GM12873 (cell line): ENCODE measurements at regions not wholly inside any gene's neighbourhood (a gene's known extent, or its start where the extent isn't known, plus 50 kb on each side); places are given as distances from the start of the nearest gene placed in this dataset.

Source experiments
- TF ChIP-seq, protein P1 (sequence below): IDR thresholded peaks from 2 replicates; pipeline ENCODE4 v1.5.1; 2012; ENCODE audit warnings: low read depth, mild to moderate bottlenecking, moderate library complexity, low read length, control low read depth; ENCODE audit not compliant: insufficient read depth; ENCODE audit errors: missing control alignments

DNA sequence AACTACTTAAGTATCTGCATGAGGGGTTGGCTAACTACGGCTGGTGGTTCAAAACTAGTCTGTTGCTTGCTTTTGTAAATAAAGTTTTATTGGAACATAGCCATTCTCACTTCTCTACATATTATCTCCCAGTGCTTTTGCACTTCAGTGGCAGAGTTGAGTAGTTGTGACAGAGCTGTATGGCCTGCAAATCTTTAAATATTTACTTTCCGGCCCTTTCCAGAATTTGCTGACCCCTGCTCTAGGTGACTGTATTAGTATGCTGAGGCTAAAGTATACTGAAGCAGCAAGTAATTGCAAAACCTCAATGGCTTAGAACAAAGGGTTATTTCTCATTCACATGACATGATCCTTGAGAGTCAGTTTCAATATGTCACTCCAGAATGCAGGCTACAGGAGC lies 78.3 kb downstream of the OTUD1 start:
- TF ChIP-seq, protein P1, sequence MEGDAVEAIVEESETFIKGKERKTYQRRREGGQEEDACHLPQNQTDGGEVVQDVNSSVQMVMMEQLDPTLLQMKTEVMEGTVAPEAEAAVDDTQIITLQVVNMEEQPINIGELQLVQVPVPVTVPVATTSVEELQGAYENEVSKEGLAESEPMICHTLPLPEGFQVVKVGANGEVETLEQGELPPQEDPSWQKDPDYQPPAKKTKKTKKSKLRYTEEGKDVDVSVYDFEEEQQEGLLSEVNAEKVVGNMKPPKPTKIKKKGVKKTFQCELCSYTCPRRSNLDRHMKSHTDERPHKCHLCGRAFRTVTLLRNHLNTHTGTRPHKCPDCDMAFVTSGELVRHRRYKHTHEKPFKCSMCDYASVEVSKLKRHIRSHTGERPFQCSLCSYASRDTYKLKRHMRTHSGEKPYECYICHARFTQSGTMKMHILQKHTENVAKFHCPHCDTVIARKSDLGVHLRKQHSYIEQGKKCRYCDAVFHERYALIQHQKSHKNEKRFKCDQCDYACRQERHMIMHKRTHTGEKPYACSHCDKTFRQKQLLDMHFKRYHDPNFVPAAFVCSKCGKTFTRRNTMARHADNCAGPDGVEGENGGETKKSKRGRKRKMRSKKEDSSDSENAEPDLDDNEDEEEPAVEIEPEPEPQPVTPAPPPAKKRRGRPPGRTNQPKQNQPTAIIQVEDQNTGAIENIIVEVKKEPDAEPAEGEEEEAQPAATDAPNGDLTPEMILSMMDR, result no peak

DNA sequence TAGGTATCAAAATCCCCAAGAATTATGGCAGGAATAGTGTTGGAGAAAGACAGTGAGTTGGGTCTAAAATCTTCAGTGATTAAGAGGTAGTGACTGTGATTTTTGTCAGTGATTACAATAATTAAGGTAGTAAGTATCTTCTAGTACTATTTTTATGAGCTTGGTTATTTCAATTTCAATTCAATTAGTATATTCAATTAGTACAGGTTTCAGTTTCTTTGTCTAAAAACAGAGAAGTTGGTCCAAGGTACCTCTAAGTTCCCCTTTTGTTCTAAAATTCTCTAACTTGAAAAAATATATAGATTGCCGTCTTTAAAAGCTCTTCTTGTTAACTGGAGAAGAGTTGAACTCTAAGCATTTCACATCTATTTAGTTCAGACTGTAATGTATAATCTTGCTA lies 82.9 kb downstream of the OTUD1 start:
- TF ChIP-seq, protein P1, result no peak

DNA sequence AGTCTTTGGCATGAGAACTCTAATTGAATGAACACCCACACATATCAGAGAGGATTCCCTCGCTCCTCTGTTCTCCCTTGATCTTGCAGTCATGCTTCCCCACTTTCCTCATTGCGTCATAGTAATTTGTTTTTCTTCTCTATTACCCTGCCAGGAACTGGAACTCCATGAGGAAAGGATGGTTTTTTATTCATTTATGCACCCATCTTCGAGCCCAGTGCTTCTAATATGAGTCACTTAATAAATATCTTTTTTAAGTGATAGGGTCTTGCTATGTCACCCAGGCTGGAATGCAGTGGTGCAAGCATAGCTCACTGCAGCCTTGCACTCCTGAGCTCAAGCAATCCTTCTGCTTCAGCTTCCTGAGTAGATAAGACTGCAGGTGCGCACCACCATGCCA lies 83.5 kb downstream of the OTUD1 start:
- TF ChIP-seq, protein P1, result no peak

DNA sequence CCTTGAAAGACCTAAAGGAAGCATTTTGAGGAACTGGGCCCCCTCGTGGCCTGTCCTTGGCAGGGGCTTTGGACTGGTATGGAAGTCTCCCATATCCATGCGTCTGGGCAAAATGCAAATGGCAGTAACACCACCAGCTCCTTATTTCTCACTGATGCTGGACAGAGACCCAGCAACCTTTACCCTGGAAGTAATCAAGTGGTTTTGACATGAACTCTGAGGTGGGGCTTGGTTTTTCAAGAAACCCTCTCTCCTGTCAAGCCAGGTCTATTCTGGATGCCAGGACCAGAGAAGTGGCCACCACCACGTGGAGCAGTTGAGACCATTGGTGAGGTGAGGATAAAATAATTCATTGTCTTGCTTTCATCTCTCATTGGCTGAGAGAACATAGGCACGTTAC lies 84.4 kb downstream of the OTUD1 start:
- TF ChIP-seq, protein P1, result peak; percentile 23

DNA sequence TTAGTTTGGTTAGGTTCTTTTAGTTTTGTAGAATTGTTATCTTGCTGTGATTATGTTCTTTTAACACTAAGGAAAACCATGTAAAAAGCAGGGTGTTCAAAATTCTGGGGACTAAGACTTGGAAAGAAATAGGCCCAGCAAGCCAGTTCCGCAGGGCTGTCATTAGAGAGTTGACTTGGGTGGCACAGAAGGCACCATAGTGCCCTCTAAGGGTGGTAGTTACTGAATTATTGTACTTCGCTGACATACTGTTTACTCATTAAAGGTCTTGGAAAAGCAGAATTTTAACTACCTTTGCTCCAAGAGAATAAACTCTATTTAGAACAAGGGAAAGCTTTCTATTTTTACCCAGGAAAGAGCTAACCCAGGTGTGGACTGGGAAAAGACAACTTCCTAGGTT lies 86.5 kb downstream of the OTUD1 start:
- TF ChIP-seq, protein P1, result peak; percentile 43

DNA sequence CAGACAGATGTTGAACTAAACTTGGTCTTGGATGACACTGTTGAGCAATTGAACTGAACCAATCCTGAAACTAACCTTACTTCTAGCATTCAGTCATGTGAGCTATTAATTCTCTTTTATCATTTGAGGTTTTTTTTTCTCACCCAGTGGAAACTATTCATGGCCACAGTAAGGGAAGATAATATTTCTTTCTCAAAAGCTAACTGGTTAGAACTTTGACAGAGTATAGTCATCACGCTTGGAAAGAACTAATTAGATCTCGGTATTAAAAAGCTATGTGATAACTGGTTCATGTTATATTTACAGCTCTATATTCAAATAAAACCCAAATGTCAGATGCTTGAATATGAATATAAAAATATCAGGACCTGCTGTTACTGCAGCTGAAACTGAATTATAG lies 89.5 kb downstream of the OTUD1 start:
- TF ChIP-seq, protein P1, result no peak

DNA sequence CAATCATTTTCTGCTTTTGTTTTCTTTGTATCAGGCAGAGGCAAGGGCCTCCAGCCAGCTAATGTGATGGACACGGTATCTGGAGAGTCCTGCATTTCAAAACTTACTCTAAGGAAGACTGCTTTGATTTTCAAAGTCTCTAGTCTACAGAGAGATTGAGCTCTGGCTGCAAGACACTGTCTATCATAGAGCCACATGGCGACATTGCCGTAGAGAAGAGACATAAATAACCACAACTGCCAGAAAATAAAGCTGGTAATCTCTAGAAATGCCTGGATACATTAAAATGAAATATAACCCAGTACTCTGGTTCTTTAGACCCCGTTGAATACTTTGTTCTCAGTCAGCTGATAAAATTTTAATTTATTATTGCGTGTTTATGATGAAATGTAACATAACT lies 90.8 kb downstream of the OTUD1 start:
- TF ChIP-seq, protein P1, result no peak
